ENCODE measurements at regions not wholly inside any gene's neighbourhood (a gene's known extent, or its start where the extent isn't known, plus 50 kb on each side); places are given as distances from the start of the nearest gene placed in this dataset.

- Mint-ChIP-seq H3K27ac (ENCODE audit: unreplicated experiment) (no peak overlapping the region), H3K27me3 (ENCODE audit: unreplicated experiment) (peaks cover 3% of the 10 kb centered on the region), H3K4me1 (ENCODE audit: low read depth, unreplicated experiment) (peaks cover 5% of the 10 kb centered on the region)
Observed at GRCh38 chr5:176711883-176712282, 64.6 kb downstream of the TSPAN17 start.

GRCh38 chr5:176712546-176713304, 65.4 kb downstream of the TSPAN17 start:
- Mint-ChIP-seq H3K9me3 (ENCODE audit: unreplicated experiment) (peaks cover 4% of the 10 kb centered on the region), H3K4me3 (ENCODE audit: unreplicated experiment) (no peak overlapping the region), H3K27me3 (ENCODE audit: unreplicated experiment) (no peaks in the 10 kb centered on the region), H3K36me3 (ENCODE audit: unreplicated experiment) (peaks cover 8% of the 10 kb centered on the region), H3K27ac (ENCODE audit: unreplicated experiment) (no peak overlapping the region), H3K4me1 (ENCODE audit: low read depth, unreplicated experiment) (peaks cover 5% of the 10 kb centered on the region)
- TF ChIP-seq CTCF (IDR thresholded peaks at IDR 0.05; ENCODE audit: partially characterized antibody, unreplicated experiment) = no peak
- DNase-seq = no peak

More at GRCh38 chr5:176711883-176712282, 64.6 kb downstream of the TSPAN17 start:
- no peak for TF ChIP-seq CTCF (IDR thresholded peaks at IDR 0.05; ENCODE audit: partially characterized antibody, unreplicated experiment)
- Mint-ChIP-seq H3K36me3 (ENCODE audit: unreplicated experiment) (peaks cover 8% of the 10 kb centered on the region), H3K9me3 (ENCODE audit: unreplicated experiment) (peaks cover 4% of the 10 kb centered on the region), H3K4me3 (ENCODE audit: unreplicated experiment) (no peak overlapping the region)
- no peak for DNase-seq

- no peak overlapping the region for H3K27ac Mint-ChIP-seq (ENCODE audit: unreplicated experiment)
- H3K27me3 Mint-ChIP-seq (ENCODE audit: unreplicated experiment) = no peaks in the 10 kb centered on the region
- peaks cover 4% of the 10 kb centered on the region for H3K9me3 Mint-ChIP-seq (ENCODE audit: unreplicated experiment)
- DNase-seq = no peak
- H3K4me3 Mint-ChIP-seq (ENCODE audit: unreplicated experiment) = no peak overlapping the region
- TF ChIP-seq CTCF (IDR thresholded peaks at IDR 0.05; ENCODE audit: partially characterized antibody, unreplicated experiment) = no peak
- peaks cover 5% of the 10 kb centered on the region for H3K4me1 Mint-ChIP-seq (ENCODE audit: low read depth, unreplicated experiment)
- peaks cover 8% of the 10 kb centered on the region for H3K36me3 Mint-ChIP-seq (ENCODE audit: unreplicated experiment)
Observed at GRCh38 chr5:176713409-176713808, 66.1 kb downstream of the TSPAN17 start.

- Mint-ChIP-seq H3K27me3 (ENCODE audit: unreplicated experiment) (no peaks in the 10 kb centered on the region), H3K36me3 (ENCODE audit: unreplicated experiment) (peaks cover 8% of the 10 kb centered on the region), H3K4me3 (ENCODE audit: unreplicated experiment) (no peak overlapping the region), H3K4me1 (ENCODE audit: low read depth, unreplicated experiment) (peaks cover 3% of the 10 kb centered on the region), H3K9me3 (ENCODE audit: unreplicated experiment) (peaks cover 4% of the 10 kb centered on the region), H3K27ac (ENCODE audit: unreplicated experiment) (no peak overlapping the region)
- no peak for TF ChIP-seq CTCF (IDR thresholded peaks at IDR 0.05; ENCODE audit: partially characterized antibody, unreplicated experiment)
- no peak for DNase-seq
Observed at GRCh38 chr5:176714067-176714466, 66.8 kb downstream of the TSPAN17 start.

GRCh38 chr5:176716320-176716719, 69.0 kb downstream of the TSPAN17 start:
- Mint-ChIP-seq H3K27ac (ENCODE audit: unreplicated experiment) (no peak overlapping the region), H3K4me3 (ENCODE audit: unreplicated experiment) (no peak overlapping the region), H3K4me1 (ENCODE audit: low read depth, unreplicated experiment) (peaks cover 5% of the 10 kb centered on the region), H3K9me3 (ENCODE audit: unreplicated experiment) (peaks cover 2% of the 10 kb centered on the region), H3K36me3 (ENCODE audit: unreplicated experiment) (peaks cover 8% of the 10 kb centered on the region), H3K27me3 (ENCODE audit: unreplicated experiment) (no peaks in the 10 kb centered on the region)
- TF ChIP-seq CTCF (IDR thresholded peaks at IDR 0.05; ENCODE audit: partially characterized antibody, unreplicated experiment) = no peak
- DNase-seq = no peak

Data from glutamatergic neuron (in vitro differentiated cells).